DMS53 treated with DMSO at 0.1 percent for 48 hours (cell line): ENCODE measurements at regions not wholly inside any gene's neighbourhood (a gene's known extent, or its start where the extent isn't known, plus 50 kb on each side); places are given as distances from the start of the nearest gene placed in this dataset.

ENCODE experiments used
- DNase-seq: peaks from one replicate; lab custom pipeline; 2025; ENCODE audit not compliant: unreplicated experiment; lab: John Stamatoyannopoulos, UW

DNA sequence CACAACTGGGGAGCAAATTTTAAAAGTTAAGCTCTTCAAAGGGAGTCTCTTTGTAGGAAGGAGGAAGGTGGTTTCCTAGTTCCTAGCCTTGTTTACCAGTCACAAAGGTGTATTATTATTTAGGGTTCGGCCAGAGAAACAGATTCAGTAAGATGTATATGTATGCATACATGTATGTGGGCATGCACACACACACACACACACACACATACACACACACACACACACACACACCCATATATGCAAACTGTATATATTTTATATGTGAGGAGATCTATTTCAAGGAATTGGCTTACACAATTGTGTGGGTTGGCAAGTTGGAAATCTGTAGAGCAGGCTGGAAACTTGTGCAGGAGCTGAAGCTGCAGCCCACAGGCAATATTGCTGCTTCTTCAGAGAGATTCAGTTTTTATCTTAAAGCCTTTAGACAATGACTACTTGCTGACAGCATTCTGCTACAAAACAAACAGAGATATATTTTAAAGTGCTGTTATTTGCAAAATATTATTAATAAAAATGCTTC lies 75.3 kb upstream of the DNAH5 start:
- DNase-seq, result no peak

DNA sequence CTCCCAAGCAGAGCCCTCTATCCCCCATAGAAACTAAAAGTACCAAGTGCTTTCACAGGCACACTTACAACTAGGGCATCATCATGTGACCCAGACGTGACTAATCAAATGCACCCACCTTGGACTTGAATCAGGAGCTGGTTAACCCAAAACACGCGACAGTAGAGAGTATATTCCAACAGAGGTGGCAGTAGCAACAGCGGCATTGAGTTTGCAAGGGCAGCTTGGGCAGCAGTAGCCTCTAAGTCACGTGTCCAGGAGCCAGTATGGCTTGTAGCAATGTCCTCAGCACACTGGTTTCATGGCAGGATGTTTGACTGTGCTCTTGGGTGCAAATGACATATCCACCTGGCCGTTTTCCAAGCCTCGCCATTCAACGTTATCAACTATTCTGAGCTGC lies 73.4 kb upstream of the DNAH5 start:
- DNase-seq, result no peak

DNA sequence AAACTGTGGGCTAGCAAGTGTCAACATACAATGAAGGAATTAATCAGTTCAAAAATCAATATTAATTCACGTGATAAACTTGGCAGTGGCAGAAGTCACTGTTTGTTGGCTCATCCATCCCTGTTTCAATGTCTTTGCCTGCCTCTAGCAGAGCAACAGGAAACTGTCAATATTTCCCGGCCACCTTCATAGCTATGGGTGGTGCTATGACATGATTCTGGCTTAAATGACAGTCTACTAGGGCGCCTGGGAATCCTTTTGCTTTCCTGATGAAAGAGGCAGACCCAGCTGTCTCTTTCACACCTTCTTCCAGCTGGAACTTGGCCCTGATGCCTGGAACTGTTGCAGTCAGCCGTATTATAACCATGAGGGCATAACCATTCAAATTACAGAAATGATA lies 72.1 kb upstream of the DNAH5 start:
- no peak for DNase-seq

DNA sequence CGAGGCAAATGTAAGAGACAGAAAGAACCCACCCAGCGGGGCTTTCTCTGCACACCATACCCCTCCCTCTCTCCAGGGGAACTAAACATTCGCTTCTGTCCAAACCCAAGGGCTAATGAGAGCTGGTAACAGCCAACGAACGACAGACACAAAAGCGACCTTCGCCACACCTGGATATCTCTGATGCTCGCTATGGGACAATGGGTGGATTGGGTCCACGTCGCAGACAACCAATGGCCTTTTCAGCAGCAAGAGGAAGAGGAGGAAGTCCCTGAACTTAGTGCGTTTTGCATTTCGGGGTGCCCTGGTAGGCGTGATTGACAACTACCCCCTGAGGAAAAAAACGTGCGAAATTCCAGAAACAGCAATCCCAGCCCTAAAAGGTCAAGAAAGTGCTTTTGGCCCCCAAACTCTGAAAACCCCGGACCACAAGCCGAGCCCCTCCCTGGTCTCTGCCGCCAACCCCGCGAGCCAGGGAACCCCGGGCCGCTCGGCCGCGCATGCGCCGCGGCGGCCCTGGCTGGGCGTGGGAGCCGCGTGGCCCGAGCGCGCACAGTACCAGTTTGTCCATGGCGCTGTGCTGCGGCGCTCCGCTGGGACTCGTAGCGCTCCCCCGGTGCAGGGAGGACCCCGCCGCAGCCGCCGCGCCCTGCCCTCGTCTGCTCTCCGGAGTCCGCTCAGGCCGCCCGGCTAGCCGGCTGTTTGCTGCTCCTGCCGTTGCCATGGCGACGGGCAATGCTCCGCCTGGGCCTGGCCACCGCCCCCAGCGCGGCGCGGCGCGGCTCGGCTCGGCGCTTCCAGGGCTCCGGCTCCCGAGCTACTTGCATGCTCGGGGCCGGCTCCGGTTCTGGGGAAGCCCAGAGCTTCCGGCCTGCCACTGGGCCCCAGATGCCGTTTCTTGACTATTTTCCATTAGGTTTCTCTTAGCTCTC lies 66.9 kb upstream of the DNAH5 start:
- peak; percentile 94 for DNase-seq

DNA sequence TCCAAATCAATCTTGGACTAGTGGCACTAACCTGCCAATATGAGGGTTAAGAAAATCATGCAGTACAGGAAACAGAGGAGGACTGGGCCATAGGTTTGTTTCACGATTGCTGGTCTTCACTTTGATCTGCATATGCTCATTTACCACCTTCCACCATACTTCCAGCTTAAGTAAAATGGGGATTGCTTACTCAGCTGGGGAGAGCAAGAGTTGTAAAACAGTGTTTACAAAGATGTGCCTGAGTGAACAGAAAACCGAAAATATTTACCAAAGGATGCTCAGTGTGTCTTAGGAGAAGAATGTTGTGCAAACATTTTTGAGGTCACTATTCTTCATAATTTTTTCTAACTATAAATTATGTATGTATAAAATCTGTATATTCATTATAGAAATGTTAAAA lies 65.1 kb upstream of the DNAH5 start:
- peak; percentile 85 for DNase-seq

DNA sequence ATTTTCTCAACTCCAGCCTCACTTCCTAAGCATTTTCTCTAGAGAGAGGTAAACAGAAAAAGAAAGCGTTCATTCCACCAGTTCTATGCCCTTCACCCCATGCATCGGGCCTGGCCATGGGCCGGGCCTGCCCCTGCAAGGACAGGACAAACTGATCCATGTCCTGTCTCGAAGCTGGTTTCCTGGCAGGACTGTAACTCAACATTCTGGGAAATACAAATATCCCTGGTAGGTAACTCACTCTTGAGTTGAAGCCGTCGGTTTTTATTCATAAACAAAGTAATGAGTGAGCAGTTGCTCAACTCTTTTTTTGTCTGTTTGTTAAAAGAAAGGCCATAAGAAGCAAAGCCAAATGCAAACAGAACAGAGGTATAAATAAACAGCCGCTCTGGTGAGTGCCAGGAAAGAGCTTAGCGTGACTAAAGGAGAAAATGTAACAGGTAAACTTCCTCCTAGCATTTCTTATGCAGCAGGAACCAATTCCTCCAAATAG lies 64.4 kb upstream of the DNAH5 start:
- DNase-seq, result peak; percentile 98

DNA sequence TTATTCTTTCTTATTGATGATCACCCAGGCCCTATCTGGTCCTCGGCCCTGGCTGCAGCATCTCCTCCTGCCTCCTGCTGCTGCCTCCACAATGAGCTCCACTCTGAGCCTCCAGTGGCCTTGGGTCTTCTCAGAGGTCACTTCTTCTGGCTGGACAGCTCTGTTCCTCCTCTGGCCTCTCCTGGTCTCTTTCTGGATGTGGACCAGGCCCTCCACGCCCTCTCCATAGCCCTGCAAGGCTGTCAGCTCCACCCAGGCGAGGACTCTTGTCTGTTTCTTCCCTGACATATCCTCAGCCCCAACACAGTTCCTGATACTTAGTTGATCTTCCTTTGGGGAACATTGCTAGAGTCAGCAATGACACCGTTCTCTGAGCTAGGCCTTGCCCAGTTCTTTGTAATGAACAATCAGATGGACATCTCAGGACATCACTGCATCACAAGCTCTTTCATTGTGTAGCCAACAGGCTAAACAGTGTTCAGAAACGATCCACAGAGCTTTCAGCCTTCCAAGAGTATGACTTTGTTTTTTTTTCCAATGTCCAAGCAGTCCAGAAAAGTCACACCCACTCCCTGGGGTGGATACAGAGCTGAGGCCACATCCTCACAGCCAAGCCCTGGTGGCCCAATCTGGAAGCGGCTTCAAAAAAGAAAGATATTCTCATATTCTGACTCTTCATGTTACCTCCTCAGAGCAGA lies 62.5 kb upstream of the DNAH5 start:
- no peak for DNase-seq

DNA sequence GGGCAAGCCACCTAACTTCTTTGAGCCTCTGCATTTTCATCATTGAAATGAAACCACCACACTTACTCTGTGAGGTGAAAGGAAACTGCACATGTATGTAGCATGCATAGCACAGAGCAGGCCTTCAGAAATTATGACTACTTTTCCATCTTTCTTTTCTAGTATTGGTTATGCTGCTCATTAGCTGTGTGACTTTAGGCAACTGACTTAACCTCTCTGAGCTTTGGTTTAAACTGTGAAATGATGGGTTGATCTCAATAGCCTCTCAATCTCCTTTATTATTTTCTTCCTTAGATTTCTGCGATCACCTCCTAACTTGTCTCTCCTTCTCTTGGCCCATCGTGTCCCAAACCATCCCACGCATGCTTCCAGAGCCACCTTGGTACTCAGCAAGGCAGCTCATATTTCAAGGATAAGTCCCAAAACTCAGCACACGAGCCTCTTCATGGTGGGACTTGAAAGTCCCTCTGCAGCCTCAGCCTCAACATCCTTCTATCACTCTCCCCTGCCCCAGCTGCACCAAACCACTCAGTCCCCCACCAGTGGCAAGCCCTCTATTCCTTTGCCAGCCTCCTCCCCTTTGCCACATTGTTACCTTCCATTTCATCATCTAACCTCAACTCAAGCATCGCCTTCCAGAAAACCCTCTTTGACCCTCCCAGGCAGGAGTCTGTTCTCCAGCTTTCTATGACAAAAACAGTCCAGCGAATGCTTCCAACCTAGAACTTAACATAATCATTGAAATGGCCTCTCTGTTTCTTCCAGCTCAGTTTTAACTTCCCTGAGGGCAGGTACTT lies 60.3 kb upstream of the DNAH5 start:
- no peak for DNase-seq

DNA sequence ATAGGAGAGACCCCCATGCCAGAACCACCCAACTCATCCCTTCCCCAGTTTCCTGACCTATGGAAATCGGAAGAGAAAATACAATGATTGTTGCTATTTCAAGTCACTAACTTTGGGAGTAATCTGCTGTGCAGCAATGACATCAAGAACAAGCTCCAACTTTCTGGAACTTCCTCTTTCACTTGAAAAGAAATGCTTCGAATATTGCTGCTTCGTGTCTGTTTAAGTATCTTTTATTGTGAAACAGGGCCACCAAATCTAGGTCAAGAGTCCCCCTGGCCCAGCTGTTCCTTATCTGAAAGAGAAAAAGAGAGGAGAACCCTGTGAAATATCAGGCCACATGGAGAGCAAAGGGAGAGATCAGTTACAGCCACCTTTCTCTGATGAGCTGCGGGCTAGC lies 59.4 kb upstream of the DNAH5 start:
- DNase-seq, result no peak

DNA sequence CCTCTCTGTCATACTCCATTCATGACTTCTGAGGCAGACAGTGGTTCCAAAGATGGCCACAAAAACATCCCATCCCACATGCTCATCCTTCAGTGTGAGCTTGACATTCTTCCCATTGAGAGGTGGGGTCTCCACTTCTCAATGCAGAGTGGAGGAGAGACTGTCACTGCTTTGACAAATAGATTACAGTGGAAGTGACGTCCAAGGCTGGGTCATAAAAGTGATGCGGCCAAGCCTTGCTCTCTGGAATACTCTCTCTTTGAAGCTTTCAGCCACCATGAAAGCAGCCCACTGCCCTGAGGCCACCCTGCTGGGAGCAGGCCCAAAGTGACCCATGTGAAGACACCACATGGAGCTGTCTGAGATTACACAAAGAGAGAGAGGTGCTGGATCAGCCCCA lies 59.0 kb upstream of the DNAH5 start:
- DNase-seq, result no peak

DNA sequence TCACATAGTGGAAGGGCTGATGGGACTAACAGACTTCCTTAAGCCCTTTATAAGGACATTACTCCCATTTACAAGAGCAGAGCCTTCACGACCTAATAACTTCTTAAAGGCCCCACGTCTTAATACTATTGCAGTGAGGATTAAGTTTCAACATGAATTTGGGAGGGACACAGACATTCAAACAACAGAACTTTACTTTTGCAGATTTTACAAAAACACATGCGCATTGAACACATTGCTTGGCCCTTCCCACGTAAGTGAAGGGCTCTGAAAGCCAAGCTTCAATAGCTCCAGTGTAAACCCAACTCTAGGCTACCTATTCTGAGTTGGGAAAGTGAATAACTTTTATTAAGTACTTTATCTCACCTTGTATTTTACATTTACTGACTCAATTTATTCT lies 53.8 kb upstream of the DNAH5 start:
- DNase-seq, result no peak

DNA sequence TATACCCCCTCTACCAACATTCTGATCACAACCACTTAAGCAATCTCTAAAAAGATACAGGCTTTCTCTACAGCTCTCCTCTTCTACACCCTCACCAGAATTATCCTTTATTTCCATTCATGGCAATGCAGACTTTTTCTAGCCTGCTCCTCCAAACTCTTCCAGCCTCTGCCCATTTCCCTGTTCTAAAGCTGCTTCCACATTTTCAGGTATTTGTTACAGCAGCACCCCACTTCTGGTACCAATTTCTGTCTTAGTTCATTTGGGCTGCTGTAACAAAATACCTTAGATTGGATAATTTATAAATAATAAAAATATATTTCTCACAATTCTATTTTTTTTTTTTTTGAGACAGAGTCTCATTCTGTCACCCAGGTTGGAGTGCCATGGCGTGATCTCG lies 53.0 kb upstream of the DNAH5 start:
- no peak for DNase-seq

DNA sequence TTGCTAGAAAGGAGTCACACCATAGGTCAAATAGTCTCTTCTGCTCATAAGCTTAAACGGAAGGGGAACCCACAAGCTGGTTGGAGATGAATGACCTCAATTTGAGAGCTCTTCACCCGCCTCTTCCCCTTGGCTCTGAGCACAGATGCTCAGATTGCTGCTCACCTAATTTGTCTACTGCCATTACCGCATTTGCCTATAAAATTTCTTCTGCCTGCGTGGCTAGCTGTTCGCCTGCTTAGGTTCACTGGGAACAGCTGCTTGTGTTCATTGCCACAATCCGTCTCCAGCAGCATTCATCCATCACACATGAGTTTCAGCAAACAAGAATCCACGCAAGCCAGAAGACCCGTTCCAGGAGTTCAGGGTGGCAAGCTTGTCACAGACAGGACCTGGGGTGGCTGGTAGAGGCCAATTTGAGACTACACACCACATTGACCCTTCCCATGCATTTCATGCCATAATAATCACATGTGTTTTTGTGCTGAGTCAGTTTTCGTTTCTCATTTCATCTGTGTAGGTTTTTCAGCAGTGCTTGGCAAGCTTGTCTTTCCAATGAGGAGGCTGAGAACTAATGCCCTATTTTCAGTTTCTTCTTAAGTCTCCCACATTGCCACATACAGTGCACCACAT lies 50.2 kb upstream of the DNAH5 start:
- peak; percentile 36 for DNase-seq
